ENCODE measurements at regions not wholly inside any gene's neighbourhood (a gene's known extent, or its start where the extent isn't known, plus 50 kb on each side); places are given as distances from the start of the nearest gene placed in this dataset.

- Histone ChIP-seq H3K79me2 (ENCODE audit: control insufficient read depth, insufficient read depth, low read length) (no peaks in the 10 kb centered on the region), H3K36me3 (ENCODE audit: control insufficient read depth in 2 of 2, extremely low read depth in 1 of 2, insufficient read depth in 2 of 2, low read length in 2 of 2) (no peaks in the 10 kb centered on the region), H3K9me1 (ENCODE audit: control insufficient read depth, extremely low read depth, insufficient read depth, low read length) (no peaks in the 10 kb centered on the region), H3K9me3 (ENCODE audit: control insufficient read depth, low read depth, low read length) (no peaks in the 10 kb centered on the region), H3K9ac (ENCODE audit: control insufficient read depth, extremely low read depth, insufficient read depth, low read length) (peak overlapping the region; percentile 24), H3K4me3 (ENCODE audit: control insufficient read depth in 2 of 3, extremely low read depth in 1 of 3, insufficient read depth in 2 of 3, low read depth in 1 of 3, low read length in 3 of 3) (no peak overlapping the region), H4K20me1 (ENCODE audit: control insufficient read depth, extremely low read depth, insufficient read depth, low read length) (no peaks in the 10 kb centered on the region), H3K27me3 (ENCODE audit: control insufficient read depth, extremely low read depth, insufficient read depth, low read length) (no peaks in the 10 kb centered on the region), H3K4me2 (ENCODE audit: control insufficient read depth, extremely low read depth, insufficient read depth, low read depth, low read length) (peak overlapping the region; percentile 69), H2AFZ (ENCODE audit: control insufficient read depth, low read length) (no peak overlapping the region), H3K27ac (ENCODE audit: control insufficient read depth, insufficient read depth, low read length) (peak overlapping the region; percentile 76), H3K4me1 (ENCODE audit: control insufficient read depth, extremely low read depth, insufficient read depth, low read length) (peaks cover 39% of the 10 kb centered on the region)
- DNase-seq (ENCODE audit: low read depth, low spot score) (no peak), FAIRE-seq (peak; percentile 78)
- dilution Hi-C loops (cut with MboI; ENCODE audit: extremely low pct_ligation_motif_present, low sequenced_read_pairs) = no loop called here
- no peak for TF ChIP-seq CTCF (optimal IDR thresholded peaks at IDR 0.05 in 1 of 3, IDR thresholded peaks at IDR 0.05 in 1 of 3, conservative IDR thresholded peaks at IDR 0.05 in 1 of 3; ENCODE audit: extremely low read depth in 1 of 3, insufficient read depth in 2 of 3, low read length in 3 of 3)
- no peak for TF ChIP-seq EZH2 (IDR thresholded peaks at IDR 0.05; ENCODE audit: low read length)
Observed at GRCh38 chr3:23650371-23651140, 155.2 kb upstream of the UBE2E1 start.

GRCh38 chr3:23653647-23654525 lies 151.9 kb upstream of the UBE2E1 start:
- Histone ChIP-seq H3K27me3 (ENCODE audit: control insufficient read depth, extremely low read depth, insufficient read depth, low read length) (no peaks in the 10 kb centered on the region), H3K36me3 (ENCODE audit: control insufficient read depth in 2 of 2, extremely low read depth in 1 of 2, insufficient read depth in 2 of 2, low read length in 2 of 2) (no peaks in the 10 kb centered on the region), H2AFZ (ENCODE audit: control insufficient read depth, low read length) (no peak overlapping the region), H3K4me2 (ENCODE audit: control insufficient read depth, extremely low read depth, insufficient read depth, low read depth, low read length) (no peak overlapping the region), H3K9me1 (ENCODE audit: control insufficient read depth, extremely low read depth, insufficient read depth, low read length) (no peaks in the 10 kb centered on the region), H3K9ac (ENCODE audit: control insufficient read depth, extremely low read depth, insufficient read depth, low read length) (no peak overlapping the region), H3K9me3 (ENCODE audit: control insufficient read depth, low read depth, low read length) (no peaks in the 10 kb centered on the region), H3K27ac (ENCODE audit: control insufficient read depth, insufficient read depth, low read length) (no peak overlapping the region), H4K20me1 (ENCODE audit: control insufficient read depth, extremely low read depth, insufficient read depth, low read length) (no peaks in the 10 kb centered on the region), H3K4me1 (ENCODE audit: control insufficient read depth, extremely low read depth, insufficient read depth, low read length) (peaks cover 23% of the 10 kb centered on the region), H3K4me3 (ENCODE audit: control insufficient read depth in 2 of 3, extremely low read depth in 1 of 3, insufficient read depth in 2 of 3, low read depth in 1 of 3, low read length in 3 of 3) (no peak overlapping the region), H3K79me2 (ENCODE audit: control insufficient read depth, insufficient read depth, low read length) (no peaks in the 10 kb centered on the region)
- FAIRE-seq = no peak
- TF ChIP-seq EZH2 (IDR thresholded peaks at IDR 0.05; ENCODE audit: low read length) = no peak
- TF ChIP-seq CTCF (optimal IDR thresholded peaks at IDR 0.05 in 1 of 3, IDR thresholded peaks at IDR 0.05 in 1 of 3, conservative IDR thresholded peaks at IDR 0.05 in 1 of 3; ENCODE audit: extremely low read depth in 1 of 3, insufficient read depth in 2 of 3, low read length in 3 of 3) = no peak
- no peak for DNase-seq (ENCODE audit: low read depth, low spot score)
- dilution Hi-C loops (cut with MboI; ENCODE audit: extremely low pct_ligation_motif_present, low sequenced_read_pairs) = no loop called here

All from keratinocyte (primary cell).